T47D (cell line): ENCODE measurements at regions not wholly inside any gene's neighbourhood (a gene's known extent, or its start where the extent isn't known, plus 50 kb on each side); places are given as distances from the start of the nearest gene placed in this dataset.
A peak's percentile ranks its signal among the peaks of the same experiment; 100 is the strongest.

Experiments
- DNase-seq, 2 experiments: peaks; one replicate each; pipeline versions ENCODE4 v3.0.0 to v3.0.0-alpha.2; 2011 to 2012; ENCODE audit warnings: low read depth in 1 of 2, low spot score in 1 of 2
- JUND ChIP-seq: IDR thresholded peaks from 2 replicates; pipeline ENCODE4 v1.6.1; 2012; ENCODE audit warnings: low read depth
- in situ Hi-C: cut with HindIII; loops from 2 replicates; pipeline ENCODE4 v1.10.0; 2016; ENCODE audit warnings: low sequenced_read_pairs, low pct_unique_long_range_greater_than_20kb

DNA sequence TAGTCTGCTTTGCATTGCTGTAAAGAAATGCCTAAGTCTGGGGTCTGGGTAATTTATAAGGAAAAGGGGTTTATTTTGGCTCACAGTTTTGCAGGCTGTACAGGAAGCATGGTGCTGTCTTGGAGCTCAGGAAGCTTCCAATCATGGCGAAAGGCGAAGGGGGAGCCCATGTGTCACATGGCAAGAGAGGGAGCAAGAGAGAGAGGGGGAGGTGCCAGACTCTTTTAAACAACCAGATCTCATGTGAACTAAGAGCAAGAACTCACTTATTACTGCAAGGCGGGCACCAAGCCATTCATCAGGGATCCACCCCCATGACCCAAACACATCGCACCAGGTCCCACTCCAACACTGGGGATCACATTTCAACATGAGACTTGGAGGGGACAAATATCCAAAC, 148.2 kb upstream of the HS3ST2 start:
- TF ChIP-seq JUND, result no peak
- DNase-seq, result no peak
- in situ Hi-C loops, result no loop called here

DNA sequence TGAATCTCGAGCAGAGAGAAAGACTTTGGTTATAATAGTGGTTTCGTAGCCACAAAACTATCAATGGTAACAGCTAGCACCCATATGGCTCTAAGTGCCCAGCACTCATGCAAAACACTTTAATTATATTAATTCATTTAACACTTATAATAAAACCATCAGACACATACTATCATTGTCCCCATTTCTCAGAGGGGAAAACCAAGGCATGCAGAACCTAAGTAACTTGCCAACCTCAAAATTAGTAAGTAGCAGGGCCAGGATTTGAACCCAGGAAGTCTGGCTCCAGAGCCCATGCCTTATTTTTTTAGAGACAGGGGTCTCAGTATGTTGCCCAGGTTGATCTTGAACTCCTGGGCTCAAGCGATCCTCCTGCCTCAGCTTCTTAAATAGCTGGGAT, 145.6 kb upstream of the HS3ST2 start:
- TF ChIP-seq JUND, result no peak
- in situ Hi-C loops, result no loop called here
- no peak for DNase-seq

DNA sequence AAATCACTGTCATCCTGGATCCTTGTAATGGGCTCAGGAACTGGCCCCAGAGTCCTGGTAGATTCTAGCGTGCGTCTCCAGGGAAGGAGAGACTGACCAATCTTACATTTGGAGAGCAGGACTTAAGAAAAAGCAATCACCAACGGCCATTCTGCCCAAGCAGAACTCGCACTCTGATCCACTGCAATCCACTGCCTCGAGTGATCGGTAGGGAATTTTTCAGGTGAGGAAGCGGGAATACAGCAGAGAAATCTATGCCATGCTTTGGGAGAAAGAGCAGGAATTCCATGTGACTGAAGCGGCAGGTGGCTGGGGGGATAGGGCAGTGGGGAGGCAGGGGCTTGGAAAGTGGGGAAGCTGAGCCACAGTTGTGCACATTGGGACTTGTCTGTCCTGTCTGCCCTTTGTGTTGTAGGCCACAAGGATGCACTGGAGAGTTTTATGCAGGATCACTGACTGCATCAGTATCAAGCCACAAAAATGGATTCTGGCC, 143.9 kb upstream of the HS3ST2 start:
- in situ Hi-C loops, result no loop called here
- no peak for DNase-seq
- no peak for TF ChIP-seq JUND

DNA sequence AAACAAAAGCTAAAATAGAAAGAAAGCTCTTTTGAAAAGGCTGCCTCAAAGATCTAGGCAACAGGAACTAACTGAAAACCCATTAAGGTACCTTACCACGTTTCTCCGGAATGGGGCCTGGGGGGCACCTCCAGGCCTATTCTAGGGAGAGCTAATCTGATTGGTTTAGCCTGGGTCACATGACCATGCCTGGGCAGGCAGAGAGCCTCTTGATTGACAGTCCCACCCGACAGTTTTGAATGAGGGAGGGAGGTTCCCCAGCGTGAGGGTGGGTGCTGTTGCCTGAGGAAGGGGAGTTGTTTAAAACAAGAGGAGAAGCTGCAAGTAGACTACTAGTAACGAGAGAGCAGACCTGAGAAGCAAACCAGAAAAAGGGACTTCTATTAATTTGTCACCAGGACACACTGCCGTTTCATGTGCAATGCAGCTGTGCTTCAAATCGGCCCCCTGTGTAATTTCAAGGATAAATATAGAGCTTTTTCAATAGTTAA, 143.4 kb upstream of the HS3ST2 start:
- TF ChIP-seq JUND, result no peak
- DNase-seq, result peak; percentile 42 to 61
- in situ Hi-C loops, result no loop called here

DNA sequence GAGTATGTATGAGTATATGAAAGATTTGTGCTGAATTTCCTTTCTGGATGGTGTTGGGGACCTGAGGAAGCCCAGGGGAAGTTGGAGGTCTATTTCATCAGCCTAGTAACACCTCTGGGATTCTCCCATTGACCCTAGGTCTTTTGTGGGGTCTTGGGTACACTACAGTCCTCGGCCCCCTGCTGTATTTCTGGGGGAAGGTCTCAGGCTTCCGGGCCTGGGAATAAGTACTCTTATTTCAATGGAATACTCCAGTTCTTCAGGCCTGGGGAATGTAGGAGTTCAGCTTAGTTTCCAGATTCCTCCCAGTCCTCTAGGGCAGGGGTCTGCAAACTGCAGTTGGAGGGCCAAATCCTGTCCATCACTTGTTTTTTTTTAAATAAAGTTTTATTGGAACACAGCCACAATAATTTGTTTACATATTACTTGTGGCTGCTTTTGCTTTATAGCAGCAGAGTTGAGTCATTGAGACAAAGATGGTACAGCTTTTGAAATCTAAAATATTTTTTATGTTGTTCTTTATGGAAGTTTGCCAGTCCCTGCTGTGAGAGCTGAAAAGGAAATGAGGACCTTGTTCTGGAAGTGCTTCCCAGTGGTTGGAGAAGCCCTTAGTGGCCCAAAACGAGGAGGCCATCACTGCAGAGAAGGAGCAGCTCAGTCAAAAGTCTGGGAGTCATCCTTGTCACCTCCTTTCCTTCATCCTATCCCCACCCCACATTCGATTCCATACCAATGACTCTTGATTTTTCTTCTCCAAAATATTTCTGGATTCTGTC, 142.5 kb upstream of the HS3ST2 start:
- no peak for DNase-seq
- in situ Hi-C loops, result no loop called here
- no peak for TF ChIP-seq JUND

DNA sequence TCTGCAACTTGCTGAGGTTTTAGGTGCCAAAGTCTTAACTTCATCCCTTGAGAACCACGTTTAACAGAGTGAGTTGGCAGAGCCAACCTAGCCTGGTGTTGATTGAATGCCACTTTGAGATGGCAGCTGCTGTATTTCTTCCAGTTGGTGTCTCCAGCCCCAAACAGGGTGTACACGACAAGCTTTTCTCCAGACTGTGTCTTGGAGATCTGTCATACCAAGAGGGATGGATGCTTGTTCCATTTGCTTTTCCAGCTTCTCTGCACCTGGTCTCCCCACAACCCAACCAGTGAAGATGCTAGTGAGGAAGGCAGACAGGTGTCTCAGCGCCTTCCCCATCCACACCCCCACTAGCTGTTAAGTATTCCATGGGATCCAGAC, 141.1 kb upstream of the HS3ST2 start:
- no peak for TF ChIP-seq JUND
- no peak for DNase-seq
- in situ Hi-C loops, result no loop called here

DNA sequence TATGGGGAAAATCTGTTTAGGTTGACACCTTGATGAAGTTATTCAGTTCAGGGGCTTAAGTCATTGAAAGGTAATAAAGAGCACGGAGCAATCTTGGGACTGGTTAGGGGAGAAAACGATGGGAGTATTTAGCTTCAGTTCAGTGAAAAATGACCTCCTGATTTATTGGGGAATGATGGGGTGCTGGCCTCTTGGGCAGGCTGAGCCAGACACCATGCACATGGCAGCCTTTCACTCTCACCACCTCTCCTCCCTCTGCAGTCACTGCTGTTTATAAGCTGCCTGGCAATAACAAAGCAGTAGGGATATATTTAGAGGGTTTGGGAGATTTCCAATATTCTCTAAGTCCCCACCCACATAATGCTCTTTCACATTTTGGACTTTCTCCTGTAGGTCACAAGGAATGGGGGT, 140.5 kb upstream of the HS3ST2 start:
- no peak for TF ChIP-seq JUND
- DNase-seq, result no peak
- in situ Hi-C loops, result no loop called here

DNA sequence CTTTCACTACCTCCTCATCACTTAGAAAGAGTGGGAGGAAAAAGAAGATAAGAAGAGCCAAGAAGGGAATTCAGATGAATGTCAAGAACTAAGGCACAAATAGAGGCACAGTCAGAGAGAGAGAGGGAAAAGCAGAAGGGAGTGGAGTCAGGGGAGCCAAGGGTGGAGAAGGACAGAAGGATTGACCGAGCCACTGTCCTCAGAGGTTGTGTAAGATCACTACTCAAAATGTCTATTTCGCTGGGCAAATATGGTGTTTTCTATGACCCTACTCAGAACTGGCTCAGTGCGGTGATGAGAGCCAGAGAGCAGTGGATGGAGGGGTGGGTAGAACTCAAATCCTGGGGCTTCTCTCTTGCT, 139.2 kb upstream of the HS3ST2 start:
- no peak for TF ChIP-seq JUND
- in situ Hi-C loops, result no loop called here
- DNase-seq, result no peak

DNA sequence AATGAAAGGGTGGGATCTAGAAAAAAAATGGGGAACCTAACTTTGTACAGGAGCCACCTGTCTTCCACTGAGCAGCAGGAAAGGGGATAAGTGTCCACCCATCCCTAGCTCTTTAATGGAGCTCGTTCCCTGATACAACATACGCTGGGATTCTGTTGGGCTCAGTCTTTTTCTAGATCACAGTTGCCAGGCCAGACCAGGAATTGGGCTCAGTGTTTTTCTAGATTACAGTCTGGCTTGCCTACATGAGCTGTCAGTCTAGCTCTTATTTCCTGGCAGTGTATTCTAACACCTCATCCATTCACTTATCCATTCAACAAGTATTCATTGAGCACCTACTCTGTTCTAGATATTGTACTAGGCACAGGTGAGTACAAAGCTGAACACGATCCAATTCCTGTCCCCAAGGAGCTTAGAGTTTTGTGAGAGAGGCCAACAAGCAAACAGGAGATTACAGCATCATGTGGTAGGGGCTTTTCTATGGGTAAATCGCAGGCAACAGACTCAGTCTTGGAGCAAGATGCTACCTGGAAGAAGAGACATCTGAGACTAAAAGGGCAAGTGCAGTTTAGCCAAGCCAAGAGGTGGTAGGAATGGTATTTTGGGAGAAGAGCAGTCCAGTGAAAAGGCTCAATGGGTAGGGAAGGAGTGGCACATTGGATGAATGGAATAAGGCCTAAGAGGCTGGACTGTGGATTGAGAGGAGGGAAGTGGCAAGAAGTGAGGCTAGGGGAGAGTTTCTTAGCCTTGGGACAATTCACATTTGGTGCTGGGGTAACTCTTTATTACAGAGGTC, 138.0 kb upstream of the HS3ST2 start:
- in situ Hi-C loops, result no loop called here
- TF ChIP-seq JUND, result no peak
- no peak for DNase-seq

DNA sequence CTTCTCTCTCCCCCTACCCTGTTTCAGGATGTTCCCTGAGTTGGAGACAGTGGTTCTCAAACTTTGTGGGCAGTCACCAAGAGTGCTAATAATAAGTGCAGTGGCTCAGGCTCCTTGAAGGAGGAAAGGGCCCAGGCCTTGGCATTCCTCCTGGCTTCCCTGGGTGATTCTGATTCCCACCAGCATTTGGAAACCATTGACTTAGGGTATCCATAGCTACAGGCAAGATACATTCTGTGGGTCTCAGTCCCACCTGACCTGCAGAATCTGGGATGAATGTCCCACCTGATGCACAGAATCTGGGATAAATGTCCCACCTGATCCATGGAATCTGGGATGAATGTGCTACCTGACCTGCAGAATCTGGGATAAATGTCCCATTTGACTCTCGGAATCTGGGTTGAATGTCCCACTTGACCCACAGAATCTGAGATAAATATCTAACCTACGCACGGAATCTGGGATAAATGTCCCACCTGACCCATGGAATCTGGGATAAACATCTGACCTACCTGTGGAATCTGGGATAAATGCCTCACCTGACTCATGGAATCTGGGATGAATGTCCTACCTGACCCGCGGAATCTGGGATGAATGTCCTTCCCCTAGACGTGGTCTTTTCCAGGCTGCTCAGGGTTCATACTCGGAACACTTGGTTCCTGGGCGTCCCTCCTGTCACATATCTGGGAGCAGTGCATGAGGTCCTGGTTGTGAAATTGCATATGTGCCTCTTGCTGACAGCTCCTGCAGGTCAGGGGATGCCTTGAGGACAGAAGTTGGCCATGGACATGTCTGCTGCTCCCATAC, 136.7 kb upstream of the HS3ST2 start:
- in situ Hi-C loops, result no loop called here
- DNase-seq, result no peak
- no peak for TF ChIP-seq JUND

DNA sequence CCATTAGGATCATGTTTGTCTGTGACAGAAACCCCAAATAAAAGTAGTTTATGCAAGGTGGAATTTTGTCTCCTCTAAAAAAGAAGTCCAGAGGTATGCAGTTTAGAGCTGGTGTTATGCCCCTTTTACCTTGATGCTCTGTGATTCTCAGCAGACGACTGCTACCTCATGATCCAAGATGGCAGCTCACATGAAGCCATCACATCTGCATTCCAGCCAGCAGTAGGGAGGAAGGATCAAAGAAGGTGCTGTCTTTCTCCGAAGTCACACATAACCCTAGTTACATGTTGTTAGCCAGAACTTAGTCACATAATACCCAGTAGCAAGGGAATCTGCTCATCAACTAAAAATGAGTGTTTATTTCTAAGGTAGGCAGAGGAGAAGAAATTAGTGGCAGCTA, 135.7 kb upstream of the HS3ST2 start:
- TF ChIP-seq JUND, result no peak
- in situ Hi-C loops, result no loop called here

DNA sequence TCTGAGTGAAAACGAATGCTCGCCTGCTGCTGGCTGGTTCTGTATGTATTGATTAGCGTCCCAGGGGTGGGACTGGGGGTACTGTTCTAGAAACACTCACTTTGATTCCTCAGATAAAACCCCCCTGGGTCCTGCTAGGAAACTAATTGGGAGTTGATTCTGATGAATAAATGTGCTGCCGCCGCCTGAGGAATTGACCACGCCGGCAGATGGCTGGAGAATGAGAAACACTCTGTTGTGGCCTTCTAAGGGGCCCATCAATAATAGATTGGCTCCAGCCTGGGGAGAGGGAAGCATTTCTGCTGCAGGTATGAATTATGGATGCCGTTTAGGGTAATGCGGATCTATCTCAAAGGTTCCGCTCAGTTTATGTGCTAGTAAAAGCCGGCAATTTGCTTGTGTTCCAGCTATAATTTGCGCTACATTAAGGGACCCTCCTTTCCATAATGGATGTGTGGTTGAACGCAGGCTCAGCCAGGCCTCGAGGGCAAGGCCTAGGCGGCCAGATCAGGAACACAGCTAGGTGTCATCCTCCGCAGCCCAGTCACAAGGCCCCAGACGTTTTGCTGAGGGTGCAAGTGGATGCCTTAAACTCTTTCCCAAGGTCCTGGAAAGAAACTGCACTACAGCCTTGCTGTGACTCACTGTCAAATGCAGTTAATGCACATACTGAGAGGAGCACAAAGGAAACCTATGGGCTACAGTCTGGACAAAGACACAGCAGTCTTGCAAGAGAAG, 132.2 kb upstream of the HS3ST2 start:
- in situ Hi-C loops, result no loop called here
- no peak for TF ChIP-seq JUND
- DNase-seq, result no peak

More for the DNA sequence above, 135.7 kb upstream of the HS3ST2 start:
- no peak for DNase-seq
